Glomerular endothelial cell (primary cell): ENCODE measurements at regions not wholly inside any gene's neighbourhood (a gene's known extent, or its start where the extent isn't known, plus 50 kb on each side); places are given as distances from the start of the nearest gene placed in this dataset.
"Not testable (repeated sequence)": the region's sequence is repeated elsewhere in the genome, so short reads cannot be mapped to it uniquely, and the experiment has no call there.

ENCODE experiments used
- DNase-seq: peaks from one replicate; pipeline ENCODE4 v3.0.0-alpha.2; 2011; ENCODE audit warnings: low read depth, low spot score; ENCODE audit errors: extremely low read depth

- no peak for DNase-seq
Observed at GRCh38 chr2:78778756-78779510, 246.6 kb upstream of the REG3G start.

DNA sequence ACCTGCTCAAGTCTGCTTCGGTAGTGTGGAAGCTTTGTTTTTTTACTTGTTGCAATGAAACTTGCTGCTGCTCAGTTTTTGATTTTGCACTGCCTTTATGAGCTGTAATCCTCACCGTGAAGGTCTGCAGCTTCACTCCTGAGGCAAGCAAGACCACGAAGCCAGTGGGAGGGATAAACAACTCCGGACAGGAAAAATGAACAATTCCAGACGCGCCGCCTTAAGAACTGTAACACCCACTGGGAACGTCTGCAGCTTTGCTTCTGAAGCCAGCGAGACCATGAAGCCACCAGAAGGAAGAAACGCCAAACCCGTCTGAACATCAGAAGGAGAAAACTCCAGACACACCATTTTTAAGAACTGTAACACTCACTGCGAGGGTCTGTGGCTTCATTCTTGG, 245.7 kb upstream of the REG3G start:
- no peak for DNase-seq

GRCh38 chr2:78780256-78780655, 245.2 kb upstream of the REG3G start:
- no peak for DNase-seq

GRCh38 chr2:78780864-78781583, 244.5 kb upstream of the REG3G start:
- DNase-seq = no peak

DNA sequence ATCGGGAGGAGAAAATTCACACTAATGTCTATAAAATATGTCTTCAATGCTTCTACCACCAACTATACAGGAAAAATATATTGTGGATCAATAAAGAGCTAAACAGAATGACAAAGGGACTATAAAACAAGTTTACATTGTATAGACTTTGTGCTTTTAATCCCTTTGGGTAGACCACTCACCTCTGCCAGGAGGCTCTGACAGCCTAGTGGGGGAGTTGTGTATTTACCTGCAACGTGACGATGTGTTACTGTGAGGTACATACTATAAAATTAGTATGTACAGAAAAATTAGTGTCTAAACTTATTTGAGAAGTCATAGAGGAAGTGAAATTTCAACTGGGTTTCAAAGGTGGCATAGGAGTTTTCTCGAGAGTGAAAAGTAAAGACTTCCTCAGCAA, 243.3 kb upstream of the REG3G start:
- DNase-seq = no peak

DNA sequence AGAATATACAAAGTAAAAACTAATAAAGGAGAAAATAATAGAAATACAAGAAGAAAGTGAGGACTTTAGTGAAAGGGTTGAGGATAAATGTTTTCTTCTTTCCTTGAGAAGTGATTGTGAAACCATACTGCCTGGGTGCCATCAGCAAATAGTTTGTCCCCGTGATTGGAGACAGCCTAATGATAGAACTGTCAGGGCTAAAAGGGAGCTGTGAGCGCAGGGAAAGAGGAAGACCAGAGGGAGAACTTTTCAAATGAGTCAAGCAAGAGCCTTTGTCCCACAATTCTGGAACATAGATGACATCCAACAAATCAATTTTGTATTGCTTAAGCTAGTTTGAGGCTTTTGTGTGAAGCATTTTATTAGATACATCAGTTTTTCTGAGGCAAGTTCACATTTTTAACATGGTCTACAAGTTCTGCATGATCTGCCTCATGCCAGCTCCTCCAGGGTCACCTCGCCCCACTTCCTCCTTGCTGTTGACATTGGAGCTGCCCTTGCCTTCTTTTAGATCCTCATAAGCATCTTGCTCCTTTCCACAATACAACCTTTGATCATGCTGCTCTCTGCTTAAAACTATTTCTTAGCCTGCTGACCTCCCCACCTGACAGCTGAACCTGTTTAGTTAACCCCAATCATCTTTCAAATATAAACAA, 213.4 kb upstream of the REG3G start:
- no peak for DNase-seq

GRCh38 chr2:78814331-78814986, 211.0 kb upstream of the REG3G start:
- no peak for DNase-seq

- DNase-seq = no peak
Observed at GRCh38 chr2:78817430-78817829, 208.1 kb upstream of the REG3G start.

- no peak for DNase-seq
Observed at GRCh38 chr2:78832481-78832880, 193.0 kb upstream of the REG3G start.

GRCh38 chr2:78839259-78839658, 186.2 kb upstream of the REG3G start:
- no peak for DNase-seq

DNA sequence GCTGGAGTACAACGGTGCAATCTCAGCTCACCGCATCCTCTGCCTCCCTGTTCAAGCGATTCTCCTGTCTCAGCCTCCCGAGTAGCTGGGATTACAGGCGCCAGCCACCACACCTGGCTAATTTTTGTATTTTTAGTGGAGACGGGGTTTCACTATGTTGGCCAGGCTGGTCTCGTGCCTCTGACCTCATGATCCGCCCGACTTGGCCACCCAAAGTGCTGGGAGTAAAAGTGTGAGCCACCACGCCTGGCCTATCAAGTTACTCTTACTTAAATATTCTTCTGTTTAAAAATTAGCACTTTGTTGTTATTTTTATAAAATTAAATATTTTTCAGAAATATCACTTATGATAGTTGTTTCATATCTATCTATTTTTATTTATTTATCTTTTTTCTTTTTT, 185.2 kb upstream of the REG3G start:
- DNase-seq = not testable (repeated sequence)

- no peak for DNase-seq
Observed at GRCh38 chr2:78845664-78846185, 179.8 kb upstream of the REG3G start.

DNA sequence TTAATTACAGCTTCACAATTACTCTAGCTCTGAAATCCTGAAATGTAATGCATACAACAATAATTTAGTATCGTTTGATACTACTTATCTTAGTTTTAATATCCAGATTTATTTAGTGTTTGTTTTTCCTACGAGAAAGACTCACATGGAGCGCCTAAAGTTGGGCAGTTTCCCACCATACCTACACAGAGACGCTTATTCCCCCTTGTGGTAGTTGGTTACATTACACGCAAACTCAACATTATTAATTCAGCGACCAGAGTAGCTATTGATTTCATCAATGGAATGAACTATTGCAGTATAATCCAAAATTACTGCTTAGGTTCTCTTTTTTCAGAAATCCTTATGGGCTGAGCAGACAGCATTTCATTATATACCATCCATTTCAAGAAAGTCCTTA, 164.0 kb upstream of the REG3G start:
- DNase-seq = no peak

DNA sequence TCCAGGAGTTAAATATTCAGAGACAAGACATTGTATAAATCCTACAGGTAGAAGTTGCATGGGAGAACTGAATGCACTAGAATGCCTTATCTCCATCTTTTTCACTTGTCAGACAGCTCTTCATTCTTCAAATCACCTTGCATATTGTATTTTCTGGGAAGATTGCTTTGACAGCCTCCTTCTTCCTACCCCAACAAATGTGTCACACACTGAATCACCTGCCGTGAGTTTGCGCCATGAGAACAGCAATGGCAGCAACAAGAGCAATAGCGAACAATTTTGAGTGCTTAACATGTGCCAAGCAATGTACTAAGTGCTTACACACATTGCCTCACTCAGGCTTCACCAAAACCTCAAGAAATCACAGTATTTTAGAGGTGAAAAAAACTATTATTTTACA, 161.3 kb upstream of the REG3G start:
- no peak for DNase-seq

DNA sequence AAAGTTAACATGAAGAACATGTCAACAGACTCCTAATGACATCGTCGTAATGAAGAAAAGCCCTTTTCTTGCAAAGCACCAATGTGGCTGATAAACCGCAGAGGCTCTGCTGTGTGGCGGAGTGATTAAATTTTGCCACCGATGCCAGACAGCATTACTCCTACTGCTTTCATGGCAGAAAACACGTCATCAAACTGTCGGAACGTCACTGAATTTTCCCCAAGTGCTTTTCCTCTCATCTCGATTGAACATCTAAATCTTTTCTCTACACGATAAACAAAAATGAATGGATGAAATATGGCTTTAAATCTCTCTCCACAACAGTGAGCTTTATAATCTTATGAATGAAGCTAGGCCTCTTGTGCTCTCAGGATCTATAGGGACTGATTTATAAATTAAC, 159.8 kb upstream of the REG3G start:
- DNase-seq = no peak

DNA sequence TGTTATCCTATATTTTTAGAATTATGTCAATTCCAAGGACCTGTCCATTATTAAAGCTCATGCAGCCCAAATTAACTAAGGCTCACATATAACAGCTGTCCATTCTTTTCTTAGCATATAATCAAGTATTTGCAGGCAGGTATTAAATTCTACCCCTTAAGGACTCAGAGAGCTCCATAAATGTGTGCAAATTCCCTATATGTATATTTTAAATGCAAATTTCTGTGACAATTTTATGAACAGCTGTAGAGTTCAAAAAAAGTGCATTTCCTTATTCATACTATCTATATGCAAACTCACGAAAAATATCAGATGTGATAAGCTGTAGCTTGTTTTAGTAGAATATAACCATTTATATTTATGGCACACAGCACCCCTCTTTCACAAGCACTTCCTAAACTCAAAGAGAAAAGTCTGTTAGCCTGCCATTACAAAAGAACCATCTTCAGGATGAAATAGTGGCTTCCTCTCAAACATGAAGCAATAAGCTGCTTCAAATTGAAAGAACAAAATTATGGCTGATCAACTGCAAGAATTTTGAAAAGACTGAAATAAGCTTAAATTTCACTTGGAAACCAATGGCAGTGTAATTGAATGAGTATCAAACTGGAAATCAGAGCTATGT, 155.0 kb upstream of the REG3G start:
- no peak for DNase-seq

DNA sequence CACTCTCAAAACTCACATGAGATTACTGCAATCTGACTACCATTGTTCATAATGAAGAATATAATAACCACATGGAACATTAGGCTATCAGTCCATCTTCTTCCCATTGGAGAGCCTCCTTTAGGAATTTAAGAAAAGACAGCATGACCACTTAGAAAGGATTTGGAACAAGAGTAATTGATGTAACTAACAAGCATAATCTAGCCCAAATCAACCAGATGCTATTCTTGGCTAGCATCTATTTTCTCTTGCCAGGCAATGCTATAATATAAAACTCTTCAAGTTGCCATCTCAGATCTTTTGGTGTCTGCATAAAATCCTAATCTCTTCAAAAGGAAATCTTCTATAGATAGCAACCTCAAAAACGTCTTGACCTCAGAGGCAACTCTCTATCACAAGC, 152.0 kb upstream of the REG3G start:
- no peak for DNase-seq

- no peak for DNase-seq
Observed at GRCh38 chr2:78876316-78876688, 149.2 kb upstream of the REG3G start.

DNA sequence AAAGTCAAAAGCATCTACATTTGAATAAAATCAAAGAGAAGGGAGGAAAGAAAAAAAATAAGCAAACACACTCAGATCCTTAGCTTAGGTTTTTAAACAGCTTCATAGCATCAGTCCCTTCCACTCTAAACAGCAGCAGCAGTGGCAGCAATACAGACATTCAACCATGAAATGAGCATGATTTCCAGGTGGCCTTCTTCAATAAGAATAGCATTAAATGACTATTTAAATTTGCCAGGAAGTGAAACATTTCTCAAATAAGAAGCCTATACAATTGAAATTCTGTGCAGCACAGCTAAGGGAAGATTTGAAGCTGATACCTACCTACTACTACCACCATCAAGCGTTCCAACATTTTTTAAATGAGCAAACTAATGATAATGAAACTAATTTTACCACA, 138.1 kb upstream of the REG3G start:
- no peak for DNase-seq

DNA sequence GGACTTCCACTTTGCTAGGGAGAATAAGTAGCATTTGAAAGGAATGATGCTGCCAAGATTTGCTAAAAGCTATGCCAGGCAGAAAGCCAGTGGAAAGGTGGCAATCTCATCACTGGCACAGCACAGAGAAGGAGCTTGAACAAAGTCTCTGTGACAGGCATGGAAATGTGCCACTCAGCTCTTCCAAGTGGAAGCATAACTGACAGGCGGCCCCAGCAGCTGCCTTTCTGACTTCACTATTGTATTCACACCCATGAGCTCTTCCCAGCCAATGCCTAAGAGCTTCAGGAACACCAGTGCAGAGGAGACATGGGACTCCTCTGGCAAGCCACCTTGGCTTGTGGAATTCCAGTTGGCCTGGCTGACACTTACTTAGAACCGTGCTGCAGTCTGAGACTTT, 134.6 kb upstream of the REG3G start:
- DNase-seq = no peak

DNA sequence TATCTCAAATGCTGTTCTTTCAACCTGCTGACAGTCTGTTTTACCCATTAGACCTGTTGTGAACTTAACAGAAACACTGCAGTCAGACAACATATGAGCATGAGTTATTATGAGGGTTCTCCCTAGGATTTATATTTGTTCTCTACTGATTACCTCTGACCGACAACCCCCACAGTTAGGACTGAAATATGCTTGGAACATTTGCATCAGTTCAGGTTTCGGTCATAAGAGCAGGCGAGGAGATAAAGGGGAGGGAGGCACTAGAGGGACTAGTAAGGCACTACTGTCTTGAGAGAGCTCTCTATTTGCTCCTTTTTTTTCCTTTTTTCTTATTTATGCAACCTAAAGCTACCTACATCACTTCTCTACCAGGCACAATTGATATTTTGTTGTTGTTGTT, 133.2 kb upstream of the REG3G start:
- DNase-seq = no peak
